ENCODE measurements at regions not wholly inside any gene's neighbourhood (a gene's known extent, or its start where the extent isn't known, plus 50 kb on each side); places are given as distances from the start of the nearest gene placed in this dataset.

DNA sequence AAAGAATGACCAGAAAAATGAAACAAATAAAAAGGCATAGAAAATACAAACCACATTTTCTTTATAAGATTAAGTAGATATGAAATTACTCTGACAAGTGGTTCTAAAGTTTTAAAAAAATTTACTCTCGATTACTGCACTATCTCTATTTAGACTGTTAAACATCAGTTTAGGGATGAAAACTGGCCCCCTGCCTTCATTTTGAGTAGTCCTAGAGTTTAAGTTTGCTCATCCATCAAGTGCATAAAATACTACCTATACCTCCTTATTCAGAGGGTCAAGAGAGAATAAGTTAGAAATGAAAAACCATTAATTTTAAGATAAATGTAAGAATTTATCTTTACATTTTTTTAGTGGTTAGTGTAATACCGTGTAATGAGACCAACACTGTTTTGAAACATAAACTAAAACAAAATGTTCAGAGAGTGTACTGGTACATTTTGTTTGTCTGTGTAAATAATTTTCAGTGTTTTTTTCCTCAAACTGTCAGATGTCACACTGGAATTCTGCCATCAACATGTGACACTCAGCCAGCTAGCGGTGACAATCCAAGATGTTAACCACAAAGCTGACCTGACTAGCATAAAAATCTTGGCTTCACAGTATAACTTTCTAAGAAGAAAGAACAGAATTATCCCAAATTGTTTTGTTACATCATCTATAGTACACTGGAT, 184.8 kb upstream of the PCDH20 start:
- Histone ChIP-seq H3K4me1 (ENCODE audit: insufficient read depth, low read length) (no peaks in the 10 kb centered on the region), H3K79me2 (ENCODE audit: insufficient read depth, low read length) (no peaks in the 10 kb centered on the region), H2BK20ac (ENCODE audit: low read depth, low read length, poor library complexity, severe bottlenecking) (no peak overlapping the region), H3K18ac (ENCODE audit: insufficient read length, low read depth, low read length) (no peak overlapping the region), H3K23ac (ENCODE audit: insufficient read length, low read depth, low read length) (no peak overlapping the region), H2AFZ (ENCODE audit: low read length) (no peak overlapping the region), H2BK15ac (ENCODE audit: low read depth, low read length) (no peak overlapping the region), H3K79me1 (ENCODE audit: insufficient read depth, low read depth, low read length, poor library complexity, severe bottlenecking) (no peaks in the 10 kb centered on the region), H3K14ac (ENCODE audit: insufficient read depth, low read length) (no peak overlapping the region), H3K4me2 (ENCODE audit: insufficient read depth, insufficient read length, low read length) (no peak overlapping the region), H2BK120ac (ENCODE audit: low read depth, low read length, poor library complexity, severe bottlenecking) (no peak overlapping the region), H4K91ac (ENCODE audit: insufficient read length, low read depth, low read length) (no peak overlapping the region), H3K4ac (ENCODE audit: low read depth, low read length) (no peak overlapping the region), H3K56ac (ENCODE audit: insufficient read length, low read depth, low read length) (no peak overlapping the region), H3K9ac (ENCODE audit: extremely low read depth, insufficient read length, low read length) (no peak overlapping the region), H2BK12ac (ENCODE audit: insufficient read length, low read depth, low read length) (no peak overlapping the region), H3K27me3 (ENCODE audit: insufficient read depth, low read length) (no peaks in the 10 kb centered on the region), H2AK5ac (ENCODE audit: insufficient read length, low read length) (no peak overlapping the region), H4K8ac (replicated peaks; ENCODE audit: insufficient read length, low read depth, low read length) (no peak overlapping the region), H3T11ph (ENCODE audit: low read length) (no peak overlapping the region), H3K9me3 (ENCODE audit: control insufficient read depth, low read depth, low read length) (no peaks in the 10 kb centered on the region), H3K27ac (ENCODE audit: insufficient read length, low read depth, low read length) (no peak overlapping the region), H2BK5ac (ENCODE audit: insufficient read length, low read length) (no peak overlapping the region), H3K23me2 (ENCODE audit: insufficient read length, low read depth, low read length, poor library complexity, severe bottlenecking) (no peaks in the 10 kb centered on the region), H4K5ac (ENCODE audit: insufficient read length, low read depth, low read length) (no peak overlapping the region), H4K20me1 (ENCODE audit: control insufficient read depth, insufficient read depth, insufficient read length) (no peaks in the 10 kb centered on the region)
- Mint-ChIP-seq H3K27ac (no peak overlapping the region), H3K27me3 (ENCODE audit: low read depth) (no peaks in the 10 kb centered on the region), H3K4me3 (no peak overlapping the region), H3K36me3 (ENCODE audit: insufficient read depth in 1 of 3, low read depth in 3 of 3) (no peaks in the 10 kb centered on the region; a peak in 1 of 7 replicates), H3K4me1 (no peaks in the 10 kb centered on the region), H3K9me3 (no peaks in the 10 kb centered on the region)
- DNase-seq = no peak
- no CpG with 5 or more reads among the region's 3 CpGs for WGBS (ENCODE audit: extremely low coverage, insufficient read length, low lambda C conversion rate)
- TF ChIP-seq, protein P1, sequence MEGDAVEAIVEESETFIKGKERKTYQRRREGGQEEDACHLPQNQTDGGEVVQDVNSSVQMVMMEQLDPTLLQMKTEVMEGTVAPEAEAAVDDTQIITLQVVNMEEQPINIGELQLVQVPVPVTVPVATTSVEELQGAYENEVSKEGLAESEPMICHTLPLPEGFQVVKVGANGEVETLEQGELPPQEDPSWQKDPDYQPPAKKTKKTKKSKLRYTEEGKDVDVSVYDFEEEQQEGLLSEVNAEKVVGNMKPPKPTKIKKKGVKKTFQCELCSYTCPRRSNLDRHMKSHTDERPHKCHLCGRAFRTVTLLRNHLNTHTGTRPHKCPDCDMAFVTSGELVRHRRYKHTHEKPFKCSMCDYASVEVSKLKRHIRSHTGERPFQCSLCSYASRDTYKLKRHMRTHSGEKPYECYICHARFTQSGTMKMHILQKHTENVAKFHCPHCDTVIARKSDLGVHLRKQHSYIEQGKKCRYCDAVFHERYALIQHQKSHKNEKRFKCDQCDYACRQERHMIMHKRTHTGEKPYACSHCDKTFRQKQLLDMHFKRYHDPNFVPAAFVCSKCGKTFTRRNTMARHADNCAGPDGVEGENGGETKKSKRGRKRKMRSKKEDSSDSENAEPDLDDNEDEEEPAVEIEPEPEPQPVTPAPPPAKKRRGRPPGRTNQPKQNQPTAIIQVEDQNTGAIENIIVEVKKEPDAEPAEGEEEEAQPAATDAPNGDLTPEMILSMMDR (conservative IDR thresholded peaks at IDR 0.05) = no peak
